ENCODE measurements at regions not wholly inside any gene's neighbourhood (a gene's known extent, or its start where the extent isn't known, plus 50 kb on each side); places are given as distances from the start of the nearest gene placed in this dataset.
"Not testable (repeated sequence)": the region's sequence is repeated elsewhere in the genome, so short reads cannot be mapped to it uniquely, and the experiment has no call there.

- DNase-seq (ENCODE audit: low read depth); in situ Hi-C loops (cut with HindIII; ENCODE audit: low pct_unique_long_range_greater_than_20kb, low sequenced_read_pairs): not testable (repeated sequence)
These were observed 524.9 kb downstream of the TTLL7 start for GRCh38 chr1:83473986-83474385.

GRCh38 chr1:83472066-83472465, 526.9 kb downstream of the TTLL7 start:
- in situ Hi-C loops (cut with HindIII; ENCODE audit: low pct_unique_long_range_greater_than_20kb, low sequenced_read_pairs) = not testable (repeated sequence)

GRCh38 chr1:83471272-83471671, 527.7 kb downstream of the TTLL7 start:
- in situ Hi-C loops (cut with HindIII; ENCODE audit: low pct_unique_long_range_greater_than_20kb, low sequenced_read_pairs); DNase-seq (ENCODE audit: low read depth): not testable (repeated sequence)

More at GRCh38 chr1:83472066-83472465, 526.9 kb downstream of the TTLL7 start:
- DNase-seq (ENCODE audit: low read depth) = not testable (repeated sequence)

- DNase-seq (ENCODE audit: low read depth); in situ Hi-C loops (cut with HindIII; ENCODE audit: low pct_unique_long_range_greater_than_20kb, low sequenced_read_pairs): not testable (repeated sequence)
These were observed 530.6 kb downstream of the TTLL7 start for GRCh38 chr1:83468336-83468735.

GRCh38 chr1:83457735-83458248, 541.1 kb downstream of the TTLL7 start:
- in situ Hi-C loops (cut with HindIII; ENCODE audit: low pct_unique_long_range_greater_than_20kb, low sequenced_read_pairs); DNase-seq (ENCODE audit: low read depth): not testable (repeated sequence)

GRCh38 chr1:83457281-83457680, 541.7 kb downstream of the TTLL7 start:
- DNase-seq (ENCODE audit: low read depth); in situ Hi-C loops (cut with HindIII; ENCODE audit: low pct_unique_long_range_greater_than_20kb, low sequenced_read_pairs): not testable (repeated sequence)

GRCh38 chr1:83455753-83456152, 543.2 kb downstream of the TTLL7 start:
- DNase-seq (ENCODE audit: low read depth); in situ Hi-C loops (cut with HindIII; ENCODE audit: low pct_unique_long_range_greater_than_20kb, low sequenced_read_pairs): not testable (repeated sequence)

- in situ Hi-C loops (cut with HindIII; ENCODE audit: low pct_unique_long_range_greater_than_20kb, low sequenced_read_pairs); DNase-seq (ENCODE audit: low read depth): not testable (repeated sequence)
These were observed 553.1 kb downstream of the TTLL7 start for GRCh38 chr1:83445873-83446272.

- in situ Hi-C loops (cut with HindIII; ENCODE audit: low pct_unique_long_range_greater_than_20kb, low sequenced_read_pairs); DNase-seq (ENCODE audit: low read depth): not testable (repeated sequence)
These were observed 556.5 kb downstream of the TTLL7 start for GRCh38 chr1:83442412-83442811.

- DNase-seq (ENCODE audit: low read depth); in situ Hi-C loops (cut with HindIII; ENCODE audit: low pct_unique_long_range_greater_than_20kb, low sequenced_read_pairs): not testable (repeated sequence)
These were observed 558.3 kb downstream of the TTLL7 start for GRCh38 chr1:83440586-83440985.

GRCh38 chr1:83440021-83440420, 558.9 kb downstream of the TTLL7 start:
- DNase-seq (ENCODE audit: low read depth); in situ Hi-C loops (cut with HindIII; ENCODE audit: low pct_unique_long_range_greater_than_20kb, low sequenced_read_pairs): not testable (repeated sequence)

- DNase-seq (ENCODE audit: low read depth) = not testable (repeated sequence)
These were observed 560.6 kb downstream of the TTLL7 start for GRCh38 chr1:83438316-83438715.

GRCh38 chr1:83435336-83435735, 563.6 kb downstream of the TTLL7 start:
- DNase-seq (ENCODE audit: low read depth) = not testable (repeated sequence)

More at GRCh38 chr1:83438316-83438715, 560.6 kb downstream of the TTLL7 start:
- in situ Hi-C loops (cut with HindIII; ENCODE audit: low pct_unique_long_range_greater_than_20kb, low sequenced_read_pairs) = not testable (repeated sequence)

GRCh38 chr1:83427566-83427965, 571.4 kb downstream of the TTLL7 start:
- DNase-seq (ENCODE audit: low read depth); in situ Hi-C loops (cut with HindIII; ENCODE audit: low pct_unique_long_range_greater_than_20kb, low sequenced_read_pairs): not testable (repeated sequence)

More at GRCh38 chr1:83435336-83435735, 563.6 kb downstream of the TTLL7 start:
- in situ Hi-C loops (cut with HindIII; ENCODE audit: low pct_unique_long_range_greater_than_20kb, low sequenced_read_pairs) = not testable (repeated sequence)

- in situ Hi-C loops (cut with HindIII; ENCODE audit: low pct_unique_long_range_greater_than_20kb, low sequenced_read_pairs); DNase-seq (ENCODE audit: low read depth): not testable (repeated sequence)
These were observed 575.5 kb downstream of the TTLL7 start for GRCh38 chr1:83423382-83423781.

GRCh38 chr1:83418558-83418957, 580.4 kb downstream of the TTLL7 start:
- no peak for DNase-seq (ENCODE audit: low read depth)
- in situ Hi-C loops (cut with HindIII; ENCODE audit: low pct_unique_long_range_greater_than_20kb, low sequenced_read_pairs) = no loop called here

GRCh38 chr1:83413839-83414107, 585.2 kb downstream of the TTLL7 start:
- in situ Hi-C loops (cut with HindIII; ENCODE audit: low pct_unique_long_range_greater_than_20kb, low sequenced_read_pairs); DNase-seq (ENCODE audit: low read depth): not testable (repeated sequence)

GRCh38 chr1:83410746-83411413, 588.1 kb downstream of the TTLL7 start:
- DNase-seq (ENCODE audit: low read depth); in situ Hi-C loops (cut with HindIII; ENCODE audit: low pct_unique_long_range_greater_than_20kb, low sequenced_read_pairs): not testable (repeated sequence)

GRCh38 chr1:83406693-83407371, 592.1 kb downstream of the TTLL7 start:
- DNase-seq (ENCODE audit: low read depth); in situ Hi-C loops (cut with HindIII; ENCODE audit: low pct_unique_long_range_greater_than_20kb, low sequenced_read_pairs): not testable (repeated sequence)

All from Caki2 (cell line).